ENCODE measurements at regions not wholly inside any gene's neighbourhood (a gene's known extent, or its start where the extent isn't known, plus 50 kb on each side); places are given as distances from the start of the nearest gene placed in this dataset.

DNA sequence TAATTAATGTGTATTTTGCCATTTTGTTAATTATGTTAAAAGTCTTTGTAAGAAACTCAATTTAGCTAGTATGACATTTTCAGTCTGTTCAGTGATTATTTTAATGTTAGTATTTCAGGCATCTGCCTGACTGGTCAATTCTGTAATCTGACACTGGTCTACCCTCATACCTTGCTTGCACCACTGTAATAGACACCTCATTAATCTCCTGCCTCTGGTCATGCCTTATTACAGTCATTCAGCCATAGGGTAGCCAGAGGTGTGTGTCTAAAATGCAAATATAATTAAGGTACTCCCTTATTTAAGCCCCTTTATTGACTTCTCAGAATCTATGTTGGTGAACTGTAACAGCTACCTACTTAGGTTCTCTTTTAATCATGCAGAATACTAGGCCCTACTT lies 861.1 kb upstream of the IGFBP7 start:
- TF ChIP-seq CTCF (IDR thresholded peaks at IDR 0.05) (no peak), ZFX (IDR thresholded peaks at IDR 0.05; ENCODE audit: borderline replicate concordance) (no peak)

Measured in 22Rv1 (cell line).